HCT116 (cell line): ENCODE measurements at regions not wholly inside any gene's neighbourhood (a gene's known extent, or its start where the extent isn't known, plus 50 kb on each side); places are given as distances from the start of the nearest gene placed in this dataset.

Experiments used
- ATAC-seq: fragments of 200-7000 bp; cut with Tn5 transposase; 2 replicates; pipeline ENCODE4 v1.9.1; 2020; ENCODE audit warnings: mild to moderate bottlenecking, moderate library complexity
- BruUV-seq: library from RNA; stranded (reverse); fragments of 400-500 nt; replicated peaks from 2 replicates; lab custom pipeline; 2021; lab: Mats Ljungman, UMichigan
- CTCF ChIA-PET: fragments of 300-600 bp; sonication (Branson Sonifier 250); formaldehyde crosslinking; loops from one replicate; lab custom pipeline; 2021; ENCODE audit warnings: antibody characterized with exemption; lab: Charles Lee
- POLR2A ChIA-PET: fragments of 300-600, 350-600 bp; sonication (Branson Sonifier 250); formaldehyde crosslinking; loops from one replicate; lab custom pipeline; 2021; ENCODE audit warnings: antibody characterized with exemption; lab: Charles Lee
- RAD21 ChIA-PET, 2 experiments: fragments of 300-600 bp; sonication (Branson Sonifier 250); formaldehyde crosslinking; loops; one replicate each; lab custom pipeline; 2023; ENCODE audit warnings: low total read pairs in 2 of 2; ENCODE audit not compliant: uncharacterized antibody in 2 of 2, unreplicated experiment in 2 of 2, low non-redundant PET in 1 of 2; lab: Charles Lee
- DNase-seq: peaks from one replicate; pipeline ENCODE4 v3.0.0-alpha.2; 2010; ENCODE audit warnings: low read depth, low spot score
- H2AFZ ChIP-seq: fragments of 200-600 bp; shearing (Covaris generic), sonication (generic); 2 replicates; pipeline ENCODE4 v1.6.1; 2017; ENCODE audit warnings: low read depth, mixed run types, mixed read lengths, antibody characterized with exemption, low read length; ENCODE audit not compliant: poor library complexity, severe bottlenecking
- H3K27ac ChIP-seq: 2 replicates; pipeline ENCODE4 v1.5.1; 2012; ENCODE audit warnings: low read depth, low read length
- H3K27me3 ChIP-seq: fragments of 200-600 bp; sonication (generic); 2 replicates; pipeline ENCODE4 v1.6.1; 2016; ENCODE audit warnings: mixed run types, low read length, mixed read lengths; ENCODE audit not compliant: insufficient read depth
- H3K36me3 ChIP-seq, 2 experiments: fragments of 200-500 bp in 1 of 2; fragments of 200-600 bp in 1 of 2; sonication (Bioruptor generic) in 1 of 2; sonication (generic) in 1 of 2; 2 replicates each; pipeline versions ENCODE4 v1.5.1 to v1.6.1; 2014 to 2016; ENCODE audit warnings: low read length in 2 of 2, inconsistent platforms in 1 of 2, mixed read lengths in 1 of 2, mixed run types in 1 of 2; ENCODE audit not compliant: insufficient read depth in 2 of 2, control insufficient read depth in 1 of 2
- H3K4me1 ChIP-seq, 2 experiments: fragments of 200-600 bp in 1 of 2; sonication (generic) in 1 of 2; 2 replicates each; pipeline versions ENCODE4 v1.5.1 to v1.6.1; 2012 to 2017; ENCODE audit warnings: low read length in 2 of 2, inconsistent platforms in 1 of 2, mild to moderate bottlenecking in 1 of 2, mixed read lengths in 1 of 2, mixed run types in 1 of 2, moderate library complexity in 1 of 2; ENCODE audit not compliant: insufficient read depth in 2 of 2, control insufficient read depth in 1 of 2
- H3K4me2 ChIP-seq: fragments of 200-600 bp; sonication (generic); 2 replicates; pipeline ENCODE4 v1.6.1; 2017; ENCODE audit warnings: mixed run types, low read length, mixed read lengths
- H3K4me3 ChIP-seq, 2 experiments: fragments of 200-600 bp in 1 of 2; sonication (generic) in 1 of 2; replicated peaks in 1 of 2; 2 replicates each; pipeline ENCODE4 v1.5.1; 2011 to 2016; ENCODE audit warnings: low read length in 2 of 2, control low read depth in 1 of 2, low read depth in 1 of 2, mild to moderate bottlenecking in 1 of 2, mixed read lengths in 1 of 2, mixed run types in 1 of 2
- H3K79me2 ChIP-seq: fragments of 200-600 bp; sonication (generic); 2 replicates; pipeline ENCODE4 v1.6.1; 2017; ENCODE audit warnings: mild to moderate bottlenecking, mixed run types, low read length, moderate library complexity, mixed read lengths; ENCODE audit not compliant: insufficient read depth
- H3K9ac ChIP-seq: fragments of 200-600 bp; sonication (generic); 2 replicates; pipeline ENCODE4 v1.6.1; 2016; ENCODE audit warnings: low read length, mixed read lengths
- H3K9me2 ChIP-seq: fragments of 200-600 bp; sonication (generic), shearing (Covaris generic); 2 replicates; pipeline ENCODE4 v1.6.1; 2017; ENCODE audit warnings: mixed run types, mild to moderate bottlenecking, moderate library complexity; ENCODE audit not compliant: insufficient read depth
- H3K9me3 ChIP-seq, 2 experiments: fragments of 200-500 bp in 1 of 2; fragments of 200-600 bp in 1 of 2; sonication (Bioruptor generic) in 1 of 2; sonication (generic) in 1 of 2; 2 replicates each; pipeline ENCODE4 v1.6.1; 2014 to 2017; ENCODE audit warnings: low read length in 2 of 2, mixed read lengths in 2 of 2, inconsistent platforms in 1 of 2, low read depth in 1 of 2, mild to moderate bottlenecking in 1 of 2, mixed run types in 1 of 2, moderate library complexity in 1 of 2; ENCODE audit not compliant: control insufficient read depth in 1 of 2, insufficient read depth in 1 of 2
- H4K20me1 ChIP-seq: fragments of 200-600 bp; sonication (generic), shearing (Covaris generic); 2 replicates; pipeline ENCODE4 v1.6.1; 2017; ENCODE audit warnings: mixed run types, mild to moderate bottlenecking, moderate library complexity; ENCODE audit not compliant: insufficient read depth
- CBX3 ChIP-seq: IDR thresholded peaks from 2 replicates; pipeline ENCODE4 v1.6.1; 2012; ENCODE audit warnings: low read depth
- CEBPB ChIP-seq: IDR thresholded peaks from 2 replicates; pipeline ENCODE4 v1.6.1; 2012; ENCODE audit warnings: low read depth
- EGR1 ChIP-seq: IDR thresholded peaks from 2 replicates; pipeline ENCODE4 v1.6.1; 2012; ENCODE audit warnings: low read depth
- ELF1 ChIP-seq: IDR thresholded peaks from 2 replicates; pipeline ENCODE4 v1.6.1; 2012; ENCODE audit warnings: low read depth, borderline replicate concordance
- JUND ChIP-seq: IDR thresholded peaks from 2 replicates; pipeline ENCODE4 v1.6.1; 2012
- POLR2A ChIP-seq: IDR thresholded peaks from 2 replicates; pipeline ENCODE4 v1.7.0; 2011; ENCODE audit warnings: borderline replicate concordance; ENCODE audit not compliant: insufficient read depth, insufficient read length; ENCODE audit errors: extremely low read depth
- ZBTB33 ChIP-seq: IDR thresholded peaks from 2 replicates; pipeline ENCODE4 v1.6.1; 2011; ENCODE audit warnings: mild to moderate bottlenecking, low read length, moderate library complexity; ENCODE audit not compliant: insufficient replicate concordance; ENCODE audit errors: extremely low read depth
- intact Hi-C: fragments of 100-400 bp; cut with micrococcal nuclease; formaldehyde crosslinking; loops from 2 replicates; pipeline ENCODE4 v1.10.0; 2022

GRCh38 chr11:130647371-130647770 is 198.9 kb downstream of the ADAMTS15 start:
- no peaks in the 10 kb centered on the region for H4K20me1 ChIP-seq
- no peak overlapping the region for H3K9ac ChIP-seq
- H3K27me3 ChIP-seq: 0 out of 2 replicates have a peak, but pooled peaks cover 6% of the 10 kb centered on the region
- no peaks in the 10 kb centered on the region for H3K36me3 ChIP-seq
- no peaks in the 10 kb centered on the region for H3K4me1 ChIP-seq
- no peak overlapping the region for H2AFZ ChIP-seq
- ATAC-seq (no peak), DNase-seq (no peak)
- H3K9me3 ChIP-seq: no peaks in the 10 kb centered on the region
- intact Hi-C loops: no loop called here
- RAD21 ChIA-PET: no interaction called here
- TF ChIP-seq ZBTB33 (no peak), CEBPB (no peak), ELF1 (no peak)
- no peak overlapping the region for H3K27ac ChIP-seq
- CTCF ChIA-PET: no interaction called here
- POLR2A ChIA-PET: no interaction called here
- no peaks in the 10 kb centered on the region for H3K79me2 ChIP-seq
- BruUV-seq: no TSS peak
- H3K4me3 ChIP-seq: no peak overlapping the region
- no peak overlapping the region for H3K4me2 ChIP-seq
- no peaks in the 10 kb centered on the region for H3K9me2 ChIP-seq

GRCh38 chr11:130649801-130650200 is 201.4 kb downstream of the ADAMTS15 start:
- TF ChIP-seq POLR2A (no peak), JUND (no peak), CBX3 (no peak), EGR1 (no peak)
- no TSS peak for BruUV-seq
- no peaks in the 10 kb centered on the region for H3K36me3 ChIP-seq
- H3K4me3 ChIP-seq: no peak overlapping the region
- no peak overlapping the region for H3K9ac ChIP-seq
- no peaks in the 10 kb centered on the region for H3K27me3 ChIP-seq
- ATAC-seq: no peak
- no peak overlapping the region for H3K4me2 ChIP-seq
- no peaks in the 10 kb centered on the region for H3K79me2 ChIP-seq
- H3K9me3 ChIP-seq: no peaks in the 10 kb centered on the region
- ChIA-PET RAD21 (no interaction called here), CTCF (no interaction called here), POLR2A (no interaction called here)
- no peak overlapping the region for H3K27ac ChIP-seq
- intact Hi-C loops: no loop called here
- no peak for DNase-seq
- H4K20me1 ChIP-seq: no peaks in the 10 kb centered on the region
- no peaks in the 10 kb centered on the region for H3K4me1 ChIP-seq
- no peaks in the 10 kb centered on the region for H3K9me2 ChIP-seq
- no peak overlapping the region for H2AFZ ChIP-seq
